HG03103 (cell line): ENCODE measurements at regions not wholly inside any gene's neighbourhood (a gene's known extent, or its start where the extent isn't known, plus 50 kb on each side); places are given as distances from the start of the nearest gene placed in this dataset.

Experiments
- ATAC-seq: cut with Tn5 transposase; IDR thresholded peaks from one replicate; pipeline ENCODE4 v1.9.1; 2021; ENCODE audit warnings: low read depth; ENCODE audit not compliant: unreplicated experiment

- no peak for ATAC-seq
Measured at GRCh38 chr21:16011719-16012118, 281.9 kb downstream of the USP25 start.

GRCh38 chr21:16013570-16013969 is 283.8 kb downstream of the USP25 start:
- ATAC-seq, result no peak

GRCh38 chr21:16020878-16021277 is 291.1 kb downstream of the USP25 start:
- no peak for ATAC-seq

- ATAC-seq, result no peak
Measured at GRCh38 chr21:16022116-16022515, 292.3 kb downstream of the USP25 start.

- no peak for ATAC-seq
Measured at GRCh38 chr21:16022921-16023320, 293.1 kb downstream of the USP25 start.

- no peak for ATAC-seq
Measured at GRCh38 chr21:16028142-16028541, 298.4 kb downstream of the USP25 start.

- no peak for ATAC-seq
Measured at GRCh38 chr21:16028941-16029464, 299.2 kb downstream of the USP25 start.

- ATAC-seq, result no peak
Measured at GRCh38 chr21:16033193-16033592, 303.4 kb downstream of the USP25 start.

- ATAC-seq, result no peak
Measured at GRCh38 chr21:16034446-16035190, 304.8 kb downstream of the USP25 start.

GRCh38 chr21:16037421-16037955 is 307.7 kb downstream of the USP25 start:
- no peak for ATAC-seq

- ATAC-seq, result no peak
Measured at GRCh38 chr21:16040601-16041000, 310.8 kb downstream of the USP25 start.

GRCh38 chr21:16044676-16045075 is 314.9 kb downstream of the USP25 start:
- ATAC-seq, result no peak

GRCh38 chr21:16046656-16047330 is 317.0 kb downstream of the USP25 start:
- no peak for ATAC-seq

GRCh38 chr21:16047904-16048303 is 318.1 kb downstream of the USP25 start:
- ATAC-seq, result no peak

GRCh38 chr21:16055014-16055413 is 325.2 kb downstream of the USP25 start:
- no peak for ATAC-seq

- ATAC-seq, result no peak
Measured at GRCh38 chr21:16058896-16059295, 329.1 kb downstream of the USP25 start.

- ATAC-seq, result no peak
Measured at GRCh38 chr21:16059981-16060380, 330.2 kb downstream of the USP25 start.

GRCh38 chr21:16061194-16061593 is 331.4 kb downstream of the USP25 start:
- no peak for ATAC-seq

- ATAC-seq, result no peak
Measured at GRCh38 chr21:16069178-16070112, 339.7 kb downstream of the USP25 start.

GRCh38 chr21:16070207-16070651 is 340.4 kb downstream of the USP25 start:
- no peak for ATAC-seq
